GM23248 (cell line): ENCODE measurements at regions not wholly inside any gene's neighbourhood (a gene's known extent, or its start where the extent isn't known, plus 50 kb on each side); places are given as distances from the start of the nearest gene placed in this dataset.

Experiments
- EZH2 ChIP-seq: fragments of 200-600 bp; sonication (generic); IDR thresholded peaks from 2 replicates; pipeline ENCODE4 v1.6.1; 2018; ENCODE audit warnings: antibody characterized with exemption, mild to moderate bottlenecking; ENCODE audit not compliant: insufficient read depth, poor library complexity, severe bottlenecking
- EZH2phosphoT487 ChIP-seq: fragments of 200-600 bp; sonication (generic); IDR thresholded peaks from 2 replicates; pipeline ENCODE4 v1.6.1; 2018; ENCODE audit warnings: antibody characterized with exemption, moderate library complexity, mild to moderate bottlenecking, low read depth; ENCODE audit not compliant: insufficient read depth

- TF ChIP-seq EZH2 (no peak), EZH2phosphoT487 (no peak)
Measured at GRCh38 chr2:239751679-239752355, 273.3 kb downstream of the NDUFA10 start.
